GM12878 (cell line): ENCODE measurements at regions not wholly inside any gene's neighbourhood (a gene's known extent, or its start where the extent isn't known, plus 50 kb on each side); places are given as distances from the start of the nearest gene placed in this dataset.

Experiments used
- ATAC-seq: fragments of 200-7000 bp; cut with Tn5 transposase; 3 replicates; pipeline ENCODE4 v1.9.1; 2020; ENCODE audit warnings: mild to moderate bottlenecking, moderate library complexity
- BruUV-seq: library from RNA; stranded (reverse); fragments of 400-500 nt; replicated peaks from 2 replicates; lab custom pipeline; 2021; lab: Mats Ljungman, UMichigan
- CTCF ChIA-PET: fragments of 300-600 bp; sonication (Branson Sonifier 250); formaldehyde crosslinking; extraction: SDS; loops from one replicate; lab custom pipeline; 2021; ENCODE audit warnings: inconsistent platforms; lab: Yijun Ruan, JAX
- POLR2A ChIA-PET: fragments of 350-600 bp; formaldehyde crosslinking; extraction: SDS; loops from one replicate; lab custom pipeline; 2021; ENCODE audit warnings: inconsistent platforms; lab: Charles Lee
- RAD21 ChIA-PET: fragments of 300-600 bp; sonication (Branson Sonifier 250); formaldehyde crosslinking; loops from one replicate; lab custom pipeline; 2023; ENCODE audit warnings: antibody characterized with exemption; ENCODE audit not compliant: unreplicated experiment; lab: Charles Lee
- SMC1A ChIA-PET: fragments of 300-600 bp; sonication (Branson Sonifier 250); formaldehyde crosslinking; loops from one replicate; lab custom pipeline; 2023; ENCODE audit not compliant: unreplicated experiment, uncharacterized antibody; lab: Charles Lee
- DNase-seq: peaks from one replicate; pipeline ENCODE4 v3.0.0-alpha.2; 2011; ENCODE audit warnings: low read depth, low spot score
- FAIRE-seq: peaks from 3 replicates; lab custom pipeline; 2011; peaks lifted over from hg19 to GRCh38; lab: Jason Lieb, UNC
- H2AFZ ChIP-seq: 2 replicates; pipeline ENCODE4 v1.6.0; 2011; ENCODE audit warnings: low read depth, low read length, control low read depth; ENCODE audit not compliant: control insufficient read depth
- H3K27ac ChIP-seq: 2 replicates; pipeline ENCODE4 v1.5.1; 2011; ENCODE audit warnings: control low read depth; ENCODE audit not compliant: control insufficient read depth, insufficient read depth
- H3K27me3 ChIP-seq, 2 experiments: replicated peaks in 1 of 2; 2 replicates each; pipeline versions ENCODE4 v1.6.0 to v1.6.1; 2011; ENCODE audit warnings: low read length in 1 of 2; ENCODE audit not compliant: control insufficient read depth in 2 of 2, insufficient read depth in 2 of 2
- H3K36me3 ChIP-seq, 2 experiments: 2 replicates each; pipeline ENCODE4 v1.5.1; 2011; ENCODE audit warnings: low read length in 1 of 2; ENCODE audit not compliant: control insufficient read depth in 2 of 2, insufficient read depth in 2 of 2
- H3K4me1 ChIP-seq: 2 replicates; pipeline ENCODE4 v1.6.1; 2011; ENCODE audit warnings: mild to moderate bottlenecking, low read length, moderate library complexity, mixed read lengths; ENCODE audit not compliant: control insufficient read depth, insufficient read depth
- H3K4me2 ChIP-seq: 2 replicates; pipeline ENCODE4 v1.6.0; 2011; ENCODE audit warnings: control low read depth; ENCODE audit not compliant: control insufficient read depth, insufficient read depth
- H3K4me3 ChIP-seq: fragments of 200-600 bp; sonication (generic); 2 replicates; pipeline ENCODE4 v1.5.1; 2016
- H3K79me2 ChIP-seq: 2 replicates; pipeline ENCODE4 v1.6.0; 2011; ENCODE audit warnings: low read length; ENCODE audit not compliant: control insufficient read depth, insufficient read depth
- H3K9ac ChIP-seq: 2 replicates; pipeline ENCODE4 v1.8.0; 2011; ENCODE audit warnings: low read length, control low read depth, mixed read lengths; ENCODE audit not compliant: control insufficient read depth, insufficient read depth
- H3K9me3 ChIP-seq: replicated peaks from 3 replicates; pipeline ENCODE4 v1.5.1; 2011; ENCODE audit warnings: mild to moderate bottlenecking, low read length; ENCODE audit not compliant: control insufficient read depth, insufficient read depth
- H4K20me1 ChIP-seq: 2 replicates; pipeline ENCODE4 v1.6.0; 2011; ENCODE audit not compliant: control insufficient read depth, insufficient read depth
- CBX3 ChIP-seq: fragments of 200-600 bp; sonication (generic); IDR thresholded peaks from 2 replicates; pipeline ENCODE4 v1.6.1; 2016; ENCODE audit warnings: low read depth, borderline replicate concordance
- CUX1 ChIP-seq: IDR thresholded peaks from 2 replicates; pipeline ENCODE4 v1.6.1; 2012; ENCODE audit warnings: improper control_type of control experiment, low read depth, low read length; ENCODE audit not compliant: insufficient replicate concordance
- ELK1 ChIP-seq: IDR thresholded peaks from 2 replicates; pipeline ENCODE4 v1.6.1; 2012; ENCODE audit warnings: low read depth, low read length, improper control_type of control experiment
- FOXK2 ChIP-seq: fragments of 450-650 bp; IDR thresholded peaks from 2 replicates; pipeline ENCODE4 v1.6.1; 2017; ENCODE audit warnings: mild to moderate bottlenecking, moderate library complexity
- JUND ChIP-seq: IDR thresholded peaks from 2 replicates; pipeline ENCODE4 v1.6.1; 2012; ENCODE audit warnings: low read depth, mild to moderate bottlenecking, low read length, improper control_type of control experiment, moderate library complexity
- SMAD5 ChIP-seq: IDR thresholded peaks from 2 replicates; pipeline ENCODE4 v1.6.1; 2016; ENCODE audit warnings: antibody characterized with exemption, low read depth
- SRF ChIP-seq, 2 experiments: IDR thresholded peaks; 2 replicates each; pipeline ENCODE4 v1.6.1; 2011; ENCODE audit warnings: low read depth in 2 of 2, low read length in 2 of 2, mild to moderate bottlenecking in 1 of 2, moderate library complexity in 1 of 2
- TCF12 ChIP-seq: IDR thresholded peaks from 2 replicates; pipeline ENCODE4 v1.6.1; 2011; ENCODE audit warnings: low read depth, mild to moderate bottlenecking, low read length
- WGBS: methylation state at CpG from one replicate; pipeline ENCODE4 v1.1.6; 2016; ENCODE audit warnings: low lambda C conversion rate; ENCODE audit not compliant: insufficient replicate concordance, insufficient coverage; ENCODE audit errors: missing lambda C conversion rate; 5-methylcytosine and 5-hydroxymethylcytosine counted together
- in situ Hi-C: fragments of 300-500 bp; cut with MboI; formaldehyde crosslinking; loops from 9 replicates; pipeline ENCODE4 v1.14.3; 2018; ENCODE audit warnings: mixed read lengths
- intact Hi-C: fragments of 100-400 bp; cut with micrococcal nuclease; formaldehyde crosslinking; loops from one replicate; pipeline ENCODE4 v1.14.2; 2022; ENCODE audit not compliant: unreplicated experiment
- TF ChIP-seq, protein P1 (sequence below): fragments of 450-650 bp; IDR thresholded peaks from 2 replicates; pipeline ENCODE4 v1.6.1; 2017; ENCODE audit warnings: borderline replicate concordance

GRCh38 chr5:114266374-114266773 lies 95.5 kb upstream of the KCNN2 start:
- SMC1A ChIA-PET = no interaction called here
- POLR2A ChIA-PET = no interaction called here
- intact Hi-C loops = no loop called here
- H3K4me1 ChIP-seq = no peaks in the 10 kb centered on the region
- DNase-seq = no peak
- no peak overlapping the region for H3K4me2 ChIP-seq
- no peaks in the 10 kb centered on the region for H3K36me3 ChIP-seq
- no peaks in the 10 kb centered on the region for H3K9me3 ChIP-seq
- TF ChIP-seq ELK1 (no peak), SRF (IDR thresholded peaks at IDR 0.05; ENCODE audit: low read depth in 2 of 2, low read length in 2 of 2) (no peak), SMAD5 (no peak), JUND (no peak), TCF12 (no peak), CBX3 (no peak), CUX1 (no peak), FOXK2 (no peak)
- TF ChIP-seq, protein P1, sequence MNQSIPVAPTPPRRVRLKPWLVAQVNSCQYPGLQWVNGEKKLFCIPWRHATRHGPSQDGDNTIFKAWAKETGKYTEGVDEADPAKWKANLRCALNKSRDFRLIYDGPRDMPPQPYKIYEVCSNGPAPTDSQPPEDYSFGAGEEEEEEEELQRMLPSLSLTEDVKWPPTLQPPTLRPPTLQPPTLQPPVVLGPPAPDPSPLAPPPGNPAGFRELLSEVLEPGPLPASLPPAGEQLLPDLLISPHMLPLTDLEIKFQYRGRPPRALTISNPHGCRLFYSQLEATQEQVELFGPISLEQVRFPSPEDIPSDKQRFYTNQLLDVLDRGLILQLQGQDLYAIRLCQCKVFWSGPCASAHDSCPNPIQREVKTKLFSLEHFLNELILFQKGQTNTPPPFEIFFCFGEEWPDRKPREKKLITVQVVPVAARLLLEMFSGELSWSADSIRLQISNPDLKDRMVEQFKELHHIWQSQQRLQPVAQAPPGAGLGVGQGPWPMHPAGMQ = no peak
- TF ChIP-seq, all 136 proteins: peak for 0
- H3K27ac ChIP-seq = no peak overlapping the region
- no TSS peak for BruUV-seq
- 0% methylated on average over 1 of the region's 1 CpG for WGBS
- H3K79me2 ChIP-seq = no peaks in the 10 kb centered on the region
- H3K9ac ChIP-seq = no peak overlapping the region
- ATAC-seq = no peak
- no peak overlapping the region for H3K4me3 ChIP-seq
- no peak overlapping the region for H2AFZ ChIP-seq
- no peak for FAIRE-seq
- no peaks in the 10 kb centered on the region for H3K27me3 ChIP-seq
- ChIA-PET RAD21 (no interaction called here), CTCF (no interaction called here)
- no peaks in the 10 kb centered on the region for H4K20me1 ChIP-seq
- in situ Hi-C loops = no loop called here
